GM18511 (cell line): ENCODE measurements at regions not wholly inside any gene's neighbourhood (a gene's known extent, or its start where the extent isn't known, plus 50 kb on each side); places are given as distances from the start of the nearest gene placed in this dataset.

Experiments used
- ATAC-seq: cut with Tn5 transposase; IDR thresholded peaks from one replicate; pipeline ENCODE4 v1.9.1; 2021; ENCODE audit warnings: mild to moderate bottlenecking, moderate library complexity; ENCODE audit not compliant: unreplicated experiment

GRCh38 chr12:107223821-107224220 is 130.5 kb upstream of the CRY1 start:
- no peak for ATAC-seq

GRCh38 chr12:107225635-107226034 is 132.3 kb upstream of the CRY1 start:
- no peak for ATAC-seq

DNA sequence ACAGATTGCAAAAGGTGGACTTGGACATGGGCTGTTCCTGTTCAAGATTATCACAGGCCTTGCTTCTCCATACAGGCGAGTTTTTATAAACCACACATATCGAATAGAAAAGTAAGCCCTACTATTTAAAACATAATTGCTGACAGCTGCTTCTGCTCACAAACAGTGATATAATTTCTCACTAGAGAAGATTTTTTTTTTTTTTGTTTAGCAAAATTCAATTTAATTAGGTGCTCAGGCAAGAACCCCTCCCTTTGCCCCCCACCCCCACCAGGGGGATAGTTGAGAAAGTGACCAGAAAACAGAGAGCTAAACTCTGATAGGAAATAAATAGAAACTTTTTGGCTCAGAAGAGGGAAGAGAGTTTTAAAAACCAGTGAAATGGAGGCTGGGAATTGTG is 132.8 kb upstream of the CRY1 start:
- no peak for ATAC-seq

- ATAC-seq = no peak
Observed at GRCh38 chr12:107228076-107228475, 134.7 kb upstream of the CRY1 start.

- ATAC-seq = no peak
Observed at GRCh38 chr12:107229827-107230226, 136.5 kb upstream of the CRY1 start.

- ATAC-seq = no peak
Observed at GRCh38 chr12:107231303-107231702, 138.0 kb upstream of the CRY1 start.

GRCh38 chr12:107233551-107233950 is 140.2 kb upstream of the CRY1 start:
- no peak for ATAC-seq

DNA sequence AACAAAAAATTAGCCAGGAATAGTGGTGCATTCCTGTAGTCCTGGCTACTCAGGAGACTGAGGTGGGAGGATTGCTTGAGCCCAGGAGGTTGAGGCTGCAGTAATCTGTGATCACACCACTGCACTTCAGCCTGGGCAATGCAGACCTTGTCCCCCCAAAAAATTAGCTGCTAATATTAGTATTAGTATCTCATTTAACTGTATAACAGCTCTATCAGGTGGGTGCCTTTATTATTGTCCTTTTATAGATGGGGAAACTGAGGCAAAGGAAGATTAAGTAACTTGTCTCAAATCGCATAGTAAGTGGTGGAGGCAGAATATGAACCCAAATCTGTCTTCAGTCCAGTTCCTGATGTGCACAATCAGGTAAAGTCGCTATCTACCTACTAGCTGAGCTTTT is 142.3 kb upstream of the CRY1 start:
- ATAC-seq = no peak

GRCh38 chr12:107236824-107237511 is 143.6 kb upstream of the CRY1 start:
- no peak for ATAC-seq

GRCh38 chr12:107238296-107238695 is 144.9 kb upstream of the CRY1 start:
- ATAC-seq = no peak

DNA sequence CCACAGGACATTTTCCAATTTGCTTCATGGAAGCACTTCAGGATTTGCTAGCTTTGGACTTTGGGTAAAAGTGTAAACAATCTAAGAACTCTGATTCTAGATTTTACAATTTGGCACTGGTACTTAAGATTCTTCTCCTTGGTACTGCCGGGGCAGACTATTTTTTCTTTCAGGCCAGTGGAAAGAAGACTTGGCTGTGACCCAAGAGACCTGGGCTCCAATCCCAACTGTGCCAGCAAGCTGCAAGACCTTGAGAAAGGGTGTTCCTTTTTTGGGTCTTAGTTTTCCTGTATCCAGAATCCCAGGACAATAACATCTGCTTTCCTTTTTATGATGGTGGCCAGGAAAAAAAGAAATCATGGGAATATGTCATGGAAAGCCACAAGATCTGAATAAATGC is 148.1 kb upstream of the CRY1 start:
- ATAC-seq = no peak

- ATAC-seq = no peak
Observed at GRCh38 chr12:107242189-107242588, 148.8 kb upstream of the CRY1 start.

DNA sequence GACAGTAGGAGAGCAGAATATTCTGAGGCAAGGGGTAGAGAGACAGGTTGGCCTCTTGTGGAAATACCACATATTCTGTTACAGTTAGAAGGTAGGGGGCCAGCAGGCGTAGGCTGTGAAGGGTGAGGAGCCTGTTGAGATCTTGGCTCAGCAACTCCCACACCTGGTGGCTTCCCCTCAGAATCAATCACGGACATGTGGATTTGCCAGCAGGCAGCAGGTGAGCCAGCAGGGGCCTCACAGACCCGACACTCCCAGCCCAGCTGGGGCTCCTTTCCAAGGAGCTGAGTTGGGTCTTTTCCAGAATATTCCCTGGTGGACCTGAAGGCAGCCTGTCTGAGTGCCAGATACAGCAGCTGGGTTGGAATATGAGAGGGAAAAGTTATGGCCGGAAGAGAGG is 150.0 kb upstream of the CRY1 start:
- ATAC-seq = no peak

DNA sequence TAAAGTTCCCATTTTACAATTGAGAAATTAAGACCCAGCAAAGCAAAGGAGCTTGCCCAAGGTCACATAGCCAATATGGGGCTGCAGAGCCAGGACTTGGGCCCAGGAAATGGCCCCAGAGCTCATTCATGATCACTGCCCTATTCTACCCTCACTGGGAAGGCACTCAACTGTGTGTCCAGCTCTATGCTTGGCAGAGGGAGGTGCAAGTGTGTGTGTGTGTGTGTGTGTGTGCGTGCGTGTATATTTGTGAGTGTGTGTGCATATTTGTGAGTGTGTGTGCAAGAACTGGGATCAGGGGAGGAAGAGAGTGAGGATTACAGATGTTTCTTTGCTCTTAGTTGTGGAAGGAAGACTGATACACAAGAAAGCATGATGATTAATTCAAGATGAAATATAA is 151.2 kb upstream of the CRY1 start:
- no peak for ATAC-seq

DNA sequence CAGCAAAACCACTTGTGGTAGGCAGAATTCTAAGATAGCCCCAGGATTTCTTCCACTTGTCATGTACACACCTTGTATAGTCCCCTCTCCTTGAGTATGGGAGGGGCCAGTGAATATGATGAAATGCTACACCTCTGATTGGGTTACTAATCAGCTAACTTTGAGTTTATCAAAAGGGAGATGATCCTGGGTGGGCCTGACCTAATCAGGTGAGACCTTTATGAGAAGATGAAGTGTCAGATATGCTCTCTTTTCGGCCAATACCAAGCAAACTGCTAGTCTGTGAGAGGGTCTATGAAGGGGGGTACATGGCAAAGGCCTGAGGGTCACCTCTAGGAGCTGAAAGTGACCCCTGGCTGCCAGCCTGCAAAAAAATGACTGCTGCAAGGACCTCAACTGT is 154.3 kb upstream of the CRY1 start:
- ATAC-seq = no peak

GRCh38 chr12:107248187-107248586 is 154.8 kb upstream of the CRY1 start:
- no peak for ATAC-seq

GRCh38 chr12:107251288-107251687 is 157.9 kb upstream of the CRY1 start:
- ATAC-seq = no peak

DNA sequence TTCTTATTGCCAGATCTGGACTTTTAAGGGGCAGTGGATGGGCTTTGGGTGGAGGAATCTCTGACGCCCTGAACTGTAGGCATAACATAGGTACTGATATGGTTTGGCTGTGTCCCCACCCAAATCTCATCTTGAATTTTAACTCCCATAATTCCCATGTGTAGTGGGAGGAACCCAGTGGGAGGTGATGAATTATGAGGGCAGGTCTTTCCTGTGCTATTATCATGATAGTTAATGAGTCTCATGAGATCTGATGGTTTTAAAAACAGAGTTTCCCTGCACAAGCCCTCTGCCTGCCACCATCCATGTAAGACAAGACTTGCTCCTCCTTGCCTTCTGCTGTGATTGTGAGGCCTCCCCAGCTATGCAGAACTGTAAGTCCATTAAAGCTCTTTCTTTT is 160.0 kb upstream of the CRY1 start:
- no peak for ATAC-seq

- ATAC-seq = no peak
Observed at GRCh38 chr12:107254258-107254856, 161.0 kb upstream of the CRY1 start.

DNA sequence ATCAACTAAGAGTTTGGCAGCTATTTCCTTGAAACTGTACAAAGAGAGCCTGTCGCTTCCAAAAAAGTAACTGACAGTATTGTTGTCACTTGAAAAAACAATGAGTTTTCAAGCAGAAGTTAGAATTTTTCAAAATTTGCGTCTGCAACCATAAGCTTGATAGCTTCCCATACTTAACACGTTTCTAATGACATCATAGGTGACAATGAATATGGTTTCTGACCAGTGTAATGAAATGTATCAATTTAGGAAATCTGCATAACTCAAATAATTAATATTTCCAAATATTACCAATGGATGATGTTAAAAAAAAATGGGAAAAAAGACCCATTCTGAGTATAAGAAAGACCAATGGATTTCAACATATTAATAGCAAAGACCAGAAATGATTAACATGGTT is 165.4 kb upstream of the CRY1 start:
- no peak for ATAC-seq

DNA sequence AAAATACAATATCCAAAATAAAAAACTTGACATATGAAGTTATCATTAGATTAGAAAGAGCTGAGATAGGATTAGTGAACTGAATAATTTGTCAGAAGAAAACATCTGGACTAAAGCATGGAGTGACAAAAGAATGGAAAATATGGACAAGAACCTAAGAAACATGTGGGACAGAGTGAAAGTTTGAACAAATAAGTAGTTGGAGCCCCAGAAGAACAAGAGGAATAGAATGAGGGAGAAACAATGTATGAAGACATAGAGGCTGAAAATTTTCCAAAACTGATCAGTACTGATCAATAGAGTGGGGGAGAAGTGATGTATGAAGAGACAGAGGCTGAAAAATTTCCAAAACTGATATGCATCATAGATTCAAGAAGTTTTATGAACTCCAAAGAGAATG is 170.6 kb upstream of the CRY1 start:
- ATAC-seq = no peak

DNA sequence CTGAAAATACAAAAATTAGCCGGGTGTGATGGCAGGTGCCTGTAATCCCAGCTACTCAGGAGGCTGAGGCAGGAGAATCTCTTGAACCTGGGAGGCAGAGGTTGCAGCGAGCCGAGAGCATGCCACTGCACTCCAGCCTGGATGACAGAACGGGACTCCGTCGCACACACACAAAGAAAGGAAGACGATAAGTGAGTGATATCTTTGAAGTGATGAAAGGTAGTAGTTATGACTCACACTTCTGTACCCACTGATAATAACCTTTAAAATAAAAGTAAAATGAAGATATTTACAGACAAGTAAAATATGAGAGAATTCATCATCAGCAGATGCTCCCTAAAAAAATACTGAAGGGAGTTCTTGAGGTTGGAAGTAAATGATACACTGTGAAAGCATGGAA is 171.3 kb upstream of the CRY1 start:
- no peak for ATAC-seq

DNA sequence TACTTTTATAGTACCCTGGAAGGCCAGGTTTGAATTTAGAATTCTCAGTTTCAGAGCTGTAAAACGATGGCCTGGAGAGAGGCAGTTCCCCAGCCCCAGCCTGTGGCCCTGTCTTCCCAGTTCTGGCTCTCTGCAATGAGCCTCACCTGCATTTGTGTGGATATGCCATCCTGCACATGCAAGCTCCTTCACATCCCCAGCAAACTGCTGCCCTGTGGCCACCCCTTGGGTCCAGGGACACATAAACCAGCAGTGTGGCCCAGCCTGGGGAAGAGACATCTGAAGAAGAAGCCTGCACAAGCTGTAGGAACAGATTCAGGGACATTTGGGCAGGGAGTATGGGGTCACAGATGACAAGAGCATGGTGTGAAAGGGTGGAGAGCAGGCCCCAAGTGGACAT is 174.3 kb upstream of the CRY1 start:
- ATAC-seq = no peak
